Endodermal cell (in vitro differentiated cells): ENCODE measurements at regions not wholly inside any gene's neighbourhood (a gene's known extent, or its start where the extent isn't known, plus 50 kb on each side); places are given as distances from the start of the nearest gene placed in this dataset.

ENCODE experiments used
- DNase-seq: peaks from one replicate; pipeline ENCODE4 v3.0.0-alpha.2; 2017
- H3K27ac ChIP-seq: 2 replicates; pipeline ENCODE4 v1.5.1; 2013; ENCODE audit warnings: mild to moderate bottlenecking, low read depth, low read length, moderate library complexity
- H3K27me3 ChIP-seq: 2 replicates; pipeline ENCODE4 v1.6.1; 2013; ENCODE audit warnings: mild to moderate bottlenecking, low read length, moderate library complexity; ENCODE audit not compliant: insufficient read depth, control insufficient read depth, poor library complexity, severe bottlenecking
- H3K36me3 ChIP-seq: 2 replicates; pipeline ENCODE4 v1.7.0; 2013; ENCODE audit warnings: mild to moderate bottlenecking, low read length, moderate library complexity; ENCODE audit not compliant: control insufficient read depth, insufficient read depth
- H3K4me1 ChIP-seq: one replicate; pipeline ENCODE4 v1.7.0; 2013; ENCODE audit warnings: low read length; ENCODE audit not compliant: control insufficient read depth, insufficient read depth
- H3K4me3 ChIP-seq: 2 replicates; pipeline ENCODE4 v1.5.1; 2013; ENCODE audit warnings: mild to moderate bottlenecking, low read length, moderate library complexity
- H3K9ac ChIP-seq: 2 replicates; pipeline ENCODE4 v1.6.1; 2013; ENCODE audit warnings: mild to moderate bottlenecking, low read length, moderate library complexity; ENCODE audit not compliant: poor library complexity, severe bottlenecking; ENCODE audit errors: extremely low read depth
- H3K9me3 ChIP-seq: 2 replicates; pipeline ENCODE4 v1.6.1; 2013; ENCODE audit warnings: mild to moderate bottlenecking, low read length, moderate library complexity; ENCODE audit not compliant: control insufficient read depth
- H3K27ac Mint-ChIP-seq: 2 replicates; pipeline ENCODE4 v1.8.0; 2020; ENCODE audit warnings: mixed read lengths
- H3K27me3 Mint-ChIP-seq: 2 replicates; pipeline ENCODE4 v1.8.0; 2021; ENCODE audit warnings: mild to moderate bottlenecking, mixed read lengths; ENCODE audit not compliant: insufficient read depth
- H3K36me3 Mint-ChIP-seq: 2 replicates; pipeline ENCODE4 v1.8.0; 2020; ENCODE audit warnings: low read depth, mixed read lengths
- H3K4me1 Mint-ChIP-seq: 2 replicates; pipeline ENCODE4 v1.8.0; 2020; ENCODE audit warnings: mixed read lengths
- H3K4me3 Mint-ChIP-seq: 2 replicates; pipeline ENCODE4 v1.8.0; 2020; ENCODE audit warnings: mild to moderate bottlenecking, moderate library complexity, mixed read lengths
- H3K9me3 Mint-ChIP-seq: 2 replicates; pipeline ENCODE4 v1.8.0; 2020; ENCODE audit warnings: mild to moderate bottlenecking, mixed read lengths
- WGBS, 2 experiments: methylation state at CpG; one replicate each; pipeline versions ENCODE4 v1.1.5 to v1.1.7; 2013; ENCODE audit warnings: missing lambda C conversion rate in 2 of 2, mixed read lengths in 1 of 2; ENCODE audit not compliant: insufficient coverage in 1 of 2, insufficient read length in 1 of 2; 5-methylcytosine and 5-hydroxymethylcytosine counted together
- TF ChIP-seq, protein P1 (sequence below): fragments of 200-600 bp; sonication (generic); conservative IDR thresholded peaks from 2 replicates; pipeline ENCODE4 v1.5.0; 2021; ENCODE audit warnings: antibody characterized with exemption, mild to moderate bottlenecking

DNA sequence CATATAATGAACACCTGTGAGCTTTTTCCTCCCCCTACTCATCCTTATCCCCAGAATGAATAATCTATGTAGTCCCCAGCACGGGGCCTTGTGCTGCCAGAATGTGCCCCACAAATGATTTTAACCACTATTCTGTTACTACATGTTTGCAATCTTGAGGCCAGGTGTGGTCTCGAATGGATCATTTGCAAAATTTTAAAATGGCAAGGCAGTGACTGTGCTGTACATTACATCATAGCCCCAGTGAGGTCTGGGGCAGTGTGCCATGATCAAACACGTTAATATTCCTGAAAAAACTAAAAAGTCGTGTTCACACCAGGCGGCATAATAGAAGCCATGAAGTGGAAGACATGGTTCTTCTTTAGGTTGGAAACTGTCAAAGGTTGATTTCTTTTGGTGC is 479.9 kb upstream of the EEF2KMT start:
- WGBS, 2 experiments: 91 to 94% methylated on average over 5 of the region's 5 CpGs
- H3K9ac ChIP-seq: no peak overlapping the region
- no peak for DNase-seq
- Mint-ChIP-seq H3K27me3 (peaks cover 10% of the 10 kb centered on the region), H3K4me3 (no peak overlapping the region), H3K27ac (no peak overlapping the region), H3K9me3 (no peaks in the 10 kb centered on the region), H3K4me1 (no peaks in the 10 kb centered on the region), H3K36me3 (no peaks in the 10 kb centered on the region)
- no peaks in the 10 kb centered on the region for H3K9me3 ChIP-seq
- H3K4me1 ChIP-seq: no peaks in the 10 kb centered on the region
- no peak overlapping the region for H3K27ac ChIP-seq
- TF ChIP-seq, protein P1, sequence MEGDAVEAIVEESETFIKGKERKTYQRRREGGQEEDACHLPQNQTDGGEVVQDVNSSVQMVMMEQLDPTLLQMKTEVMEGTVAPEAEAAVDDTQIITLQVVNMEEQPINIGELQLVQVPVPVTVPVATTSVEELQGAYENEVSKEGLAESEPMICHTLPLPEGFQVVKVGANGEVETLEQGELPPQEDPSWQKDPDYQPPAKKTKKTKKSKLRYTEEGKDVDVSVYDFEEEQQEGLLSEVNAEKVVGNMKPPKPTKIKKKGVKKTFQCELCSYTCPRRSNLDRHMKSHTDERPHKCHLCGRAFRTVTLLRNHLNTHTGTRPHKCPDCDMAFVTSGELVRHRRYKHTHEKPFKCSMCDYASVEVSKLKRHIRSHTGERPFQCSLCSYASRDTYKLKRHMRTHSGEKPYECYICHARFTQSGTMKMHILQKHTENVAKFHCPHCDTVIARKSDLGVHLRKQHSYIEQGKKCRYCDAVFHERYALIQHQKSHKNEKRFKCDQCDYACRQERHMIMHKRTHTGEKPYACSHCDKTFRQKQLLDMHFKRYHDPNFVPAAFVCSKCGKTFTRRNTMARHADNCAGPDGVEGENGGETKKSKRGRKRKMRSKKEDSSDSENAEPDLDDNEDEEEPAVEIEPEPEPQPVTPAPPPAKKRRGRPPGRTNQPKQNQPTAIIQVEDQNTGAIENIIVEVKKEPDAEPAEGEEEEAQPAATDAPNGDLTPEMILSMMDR: no peak
- H3K36me3 ChIP-seq: no peaks in the 10 kb centered on the region
- H3K4me3 ChIP-seq: no peak overlapping the region
- H3K27me3 ChIP-seq: no peaks in the 10 kb centered on the region

DNA sequence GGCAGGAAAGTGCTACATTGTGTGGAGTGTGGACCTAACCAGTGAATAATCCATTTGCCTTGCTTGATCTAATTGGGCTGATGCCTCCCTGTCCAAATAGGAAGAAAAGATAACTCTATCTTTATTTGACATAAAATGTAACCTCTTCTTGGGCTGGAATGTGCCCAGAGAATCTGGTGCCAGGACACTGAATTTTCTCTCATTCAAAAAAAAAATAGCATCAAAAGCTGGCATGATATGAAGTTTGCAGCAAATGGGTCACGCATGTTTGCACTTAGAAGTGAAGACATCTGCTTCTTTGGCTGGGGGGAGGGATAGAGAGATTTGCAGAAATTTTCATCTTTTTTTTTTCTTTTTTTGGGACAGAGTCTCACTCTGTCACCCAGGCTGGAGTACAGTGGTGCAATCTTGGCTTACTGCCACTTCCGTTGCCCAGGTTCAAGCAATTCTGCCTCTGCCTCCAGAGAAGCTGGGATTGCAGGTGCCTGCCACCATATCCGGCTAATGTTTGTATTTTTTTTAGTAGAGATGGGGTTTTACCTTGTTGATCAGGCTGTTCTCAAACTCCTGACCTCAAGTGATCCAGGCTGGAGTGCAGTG is 478.2 kb upstream of the EEF2KMT start:
- Mint-ChIP-seq H3K4me3 (no peak overlapping the region), H3K4me1 (no peaks in the 10 kb centered on the region), H3K27ac (no peak overlapping the region), H3K36me3 (no peaks in the 10 kb centered on the region), H3K9me3 (no peaks in the 10 kb centered on the region), H3K27me3 (peaks cover 10% of the 10 kb centered on the region)
- Histone ChIP-seq H3K36me3 (no peaks in the 10 kb centered on the region), H3K4me1 (no peaks in the 10 kb centered on the region), H3K27me3 (no peaks in the 10 kb centered on the region), H3K27ac (no peak overlapping the region), H3K9ac (no peak overlapping the region), H3K4me3 (no peak overlapping the region), H3K9me3 (no peaks in the 10 kb centered on the region)
- TF ChIP-seq, protein P1: no peak
- no peak for DNase-seq
- 93 to 95% methylated on average over 2 to 3 of the region's 3 CpGs for WGBS, 2 experiments

- no peak overlapping the region for H3K4me3 Mint-ChIP-seq
- no peaks in the 10 kb centered on the region for H3K36me3 ChIP-seq
These were observed 477.5 kb upstream of the EEF2KMT start for GRCh38 chr16:5575121-5575520.

More at GRCh38 chr16:5575121-5575520, 477.5 kb upstream of the EEF2KMT start:
- Histone ChIP-seq H3K27me3 (no peaks in the 10 kb centered on the region), H3K9ac (no peak overlapping the region), H3K9me3 (no peaks in the 10 kb centered on the region), H3K4me3 (no peak overlapping the region), H3K4me1 (no peaks in the 10 kb centered on the region), H3K27ac (no peak overlapping the region)
- H3K27me3 Mint-ChIP-seq: peaks cover 10% of the 10 kb centered on the region
- no peak overlapping the region for H3K27ac Mint-ChIP-seq
- WGBS, 2 experiments: 93 to 95% methylated on average over 6 of the region's 6 CpGs
- H3K4me1 Mint-ChIP-seq: no peaks in the 10 kb centered on the region
- no peaks in the 10 kb centered on the region for H3K36me3 Mint-ChIP-seq
- DNase-seq: no peak
- TF ChIP-seq, protein P1: no peak
- no peaks in the 10 kb centered on the region for H3K9me3 Mint-ChIP-seq
